HG03469 (cell line): ENCODE measurements at regions not wholly inside any gene's neighbourhood (a gene's known extent, or its start where the extent isn't known, plus 50 kb on each side); places are given as distances from the start of the nearest gene placed in this dataset.
A peak's percentile ranks its signal among the peaks of the same experiment; 100 is the strongest.

Experiments
- ATAC-seq: cut with Tn5 transposase; IDR thresholded peaks from one replicate; pipeline ENCODE4 v1.9.1; 2021; ENCODE audit warnings: mild to moderate bottlenecking, moderate library complexity, moderate number of reproducible peaks; ENCODE audit not compliant: unreplicated experiment

DNA sequence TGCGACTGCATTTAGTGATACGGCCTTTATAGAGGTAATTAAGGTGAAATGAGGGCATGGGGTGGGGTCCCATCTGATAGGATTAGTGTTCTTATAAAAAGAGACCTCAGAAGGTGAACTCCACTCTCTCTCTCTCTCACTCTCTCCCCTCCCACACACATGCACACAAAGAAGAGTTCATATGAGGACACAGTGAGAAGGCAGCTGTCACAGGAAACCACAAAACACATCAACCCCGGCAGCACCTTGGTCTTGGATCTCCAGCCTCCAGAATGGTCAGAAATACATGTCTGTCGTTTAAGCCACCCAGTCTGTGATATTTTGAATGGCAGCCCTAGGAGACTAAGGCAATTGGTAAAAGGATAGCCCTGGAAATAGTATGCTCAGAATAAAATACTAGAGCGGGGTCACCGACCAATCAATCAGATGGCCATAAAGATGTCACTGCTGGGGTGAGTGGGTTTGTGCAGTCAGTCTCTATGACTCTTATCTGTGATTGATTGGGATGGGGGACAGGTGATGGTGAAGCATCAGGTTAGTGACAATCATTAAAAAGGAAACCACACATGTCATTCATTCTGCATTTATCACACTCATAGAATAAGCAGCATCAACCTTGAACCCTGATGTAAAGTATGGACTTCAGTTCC lies 118.9 kb upstream of the POU3F3 start:
- peak; percentile 71 for ATAC-seq

DNA sequence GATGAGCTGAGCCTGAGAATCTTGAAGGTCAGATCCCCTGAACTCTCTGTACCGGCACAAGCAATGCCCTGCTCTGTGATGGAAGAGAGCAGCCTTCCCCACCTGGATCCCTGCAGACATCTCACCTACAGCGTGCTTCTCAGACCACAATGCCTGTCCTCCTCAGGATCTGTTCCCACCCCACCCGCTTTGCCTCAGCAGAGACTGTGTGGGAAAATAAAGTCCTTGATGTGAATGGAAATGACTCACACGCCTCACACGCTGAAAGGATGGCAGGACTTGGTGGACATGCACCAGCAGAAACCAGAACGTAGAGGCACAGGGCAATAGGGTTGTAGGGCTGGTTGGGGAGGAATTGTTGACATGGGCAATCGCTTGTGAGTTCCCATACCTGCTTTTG lies 117.9 kb upstream of the POU3F3 start:
- no peak for ATAC-seq

DNA sequence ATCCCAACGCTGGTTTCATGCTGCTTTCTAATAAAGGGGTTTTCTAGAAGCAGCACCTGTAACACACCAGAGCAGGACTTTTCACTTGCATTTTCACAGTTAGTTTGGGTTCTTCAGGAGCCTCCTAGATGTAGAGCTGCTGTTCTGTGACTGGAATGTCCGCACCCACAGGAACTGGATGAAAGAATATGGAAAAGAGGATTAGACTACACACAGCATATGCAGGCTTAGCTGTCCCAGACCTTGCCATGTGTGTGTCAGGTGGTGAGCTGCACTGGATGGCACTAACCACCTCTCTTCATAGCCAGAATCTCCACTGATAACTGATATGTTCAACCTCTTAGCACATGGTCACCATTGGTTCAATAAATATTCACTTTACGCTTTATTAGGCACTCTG lies 112.1 kb upstream of the POU3F3 start:
- no peak for ATAC-seq

DNA sequence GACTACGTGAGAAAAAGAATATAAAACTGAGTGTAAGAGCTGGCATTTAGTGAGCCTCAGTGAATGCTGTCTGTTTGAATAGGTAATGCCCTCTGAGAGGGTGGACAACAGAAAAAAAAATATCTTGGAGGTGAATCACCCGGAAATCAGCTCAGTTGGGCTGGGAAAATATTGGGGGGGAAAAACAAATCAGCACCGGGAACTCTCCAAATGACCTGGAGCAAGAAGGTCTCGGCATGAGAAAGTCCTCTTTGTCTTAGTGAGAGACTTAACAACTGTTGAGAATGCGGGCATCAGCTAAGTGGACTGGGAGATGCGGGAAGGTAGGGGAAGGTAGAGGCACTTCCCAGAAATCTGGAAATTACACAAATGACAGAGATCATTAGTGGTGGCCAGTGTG lies 109.4 kb upstream of the POU3F3 start:
- no peak for ATAC-seq

DNA sequence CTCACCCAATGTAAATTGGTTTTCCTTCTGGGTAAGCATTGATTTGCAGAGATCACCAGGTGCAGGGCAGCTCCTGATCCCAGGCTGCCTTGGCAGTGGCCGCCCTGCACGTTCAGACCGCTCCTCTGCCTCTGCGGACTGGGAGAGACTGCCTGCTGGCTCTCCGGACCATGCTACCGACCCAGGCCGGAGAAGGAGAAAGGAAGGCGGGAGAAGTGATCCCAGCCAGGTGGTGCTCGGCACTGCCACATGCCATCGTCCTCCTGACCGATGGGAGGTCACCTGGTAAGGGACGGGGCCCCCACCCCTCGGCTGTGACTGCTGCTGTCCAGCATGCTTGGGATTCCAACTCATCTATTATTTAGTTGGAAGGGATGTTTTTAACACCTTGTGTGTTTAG lies 108.1 kb upstream of the POU3F3 start:
- no peak for ATAC-seq

DNA sequence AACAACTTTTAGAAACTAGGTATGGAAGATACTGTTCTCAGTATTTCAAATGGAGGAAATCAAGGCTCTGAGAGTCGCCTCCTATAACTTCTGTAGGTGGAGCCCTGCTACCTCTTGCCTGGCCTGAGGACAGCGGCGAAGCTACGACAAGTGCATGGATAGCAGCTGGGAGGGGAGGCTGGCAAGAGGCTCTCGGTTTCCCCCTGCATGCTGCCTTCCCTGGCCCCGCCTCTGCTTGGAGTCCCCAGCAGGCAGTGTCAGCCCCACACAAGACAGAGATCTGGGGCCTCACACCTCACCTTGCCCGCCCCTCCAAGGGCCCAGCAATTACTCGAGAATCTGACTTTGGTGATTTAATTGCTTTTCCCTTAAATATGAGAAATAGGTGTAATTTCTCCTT lies 107.6 kb upstream of the POU3F3 start:
- ATAC-seq: no peak

DNA sequence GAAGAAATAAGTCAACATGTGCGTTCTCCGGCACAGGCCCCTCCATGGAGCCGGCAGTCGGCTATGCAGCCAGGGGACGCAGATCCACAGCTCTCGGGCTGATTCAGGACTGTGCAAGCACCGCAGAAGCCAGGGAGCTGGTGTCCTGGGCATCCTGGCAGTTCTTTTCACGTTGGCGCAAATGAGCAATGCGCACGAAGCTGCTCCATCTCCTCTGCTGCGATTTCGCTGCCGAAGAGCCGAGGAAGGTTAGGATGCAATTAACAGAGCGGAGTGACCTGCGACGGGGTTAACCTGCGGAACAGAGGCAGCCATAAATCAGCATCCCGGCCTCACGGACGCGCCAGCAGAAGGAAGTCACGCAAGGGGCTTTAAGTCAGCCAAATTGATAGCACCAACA lies 107.1 kb upstream of the POU3F3 start:
- no peak for ATAC-seq

DNA sequence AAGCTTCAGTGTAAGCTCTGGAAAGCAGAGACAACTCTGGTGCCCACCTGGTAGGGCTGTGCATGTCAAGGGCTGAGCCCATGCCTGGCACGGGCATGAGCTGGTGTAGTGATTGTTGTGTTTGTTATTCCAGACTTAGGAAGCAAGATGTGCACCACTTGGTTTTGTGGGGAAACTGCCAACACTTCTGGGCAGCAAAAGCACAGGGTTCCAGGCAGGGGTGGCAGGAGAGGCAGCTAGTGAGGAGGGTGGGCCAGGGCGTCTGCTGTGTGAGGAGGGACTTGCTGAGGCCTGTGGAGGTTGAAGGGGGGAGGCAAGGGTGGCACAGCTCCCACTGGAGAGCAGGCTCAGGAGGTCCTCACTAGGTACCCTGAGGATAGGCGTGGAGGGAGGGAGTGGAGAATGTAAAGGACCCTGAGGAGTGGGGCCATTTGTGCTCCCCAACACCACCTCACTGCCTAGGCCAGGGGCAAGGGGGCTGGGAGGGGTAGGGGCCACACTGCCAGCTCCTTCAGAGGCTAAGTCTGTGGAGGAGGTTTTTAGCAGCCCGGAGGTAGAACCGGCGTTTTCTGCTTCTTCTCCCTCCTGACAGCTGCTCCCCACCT lies 104.0 kb upstream of the POU3F3 start:
- ATAC-seq: no peak

DNA sequence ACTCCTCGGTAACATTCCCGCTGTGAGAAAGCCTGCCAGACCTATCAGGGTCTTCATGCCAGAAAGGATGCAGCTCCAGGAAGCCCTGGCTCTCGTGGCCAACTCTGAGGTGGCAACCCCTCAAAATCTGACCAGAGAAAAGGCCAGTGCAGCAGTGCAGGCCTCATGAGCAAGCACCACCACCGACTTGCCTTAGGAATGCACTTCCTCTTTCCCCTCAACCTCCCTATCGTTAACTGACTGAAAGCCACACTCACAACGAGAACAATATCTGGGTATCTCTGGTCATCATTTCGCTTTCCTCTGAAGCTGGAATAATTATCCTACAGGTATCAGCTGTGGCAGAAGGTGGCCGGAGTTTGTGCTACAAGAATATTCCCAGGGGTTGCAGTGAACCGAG lies 101.4 kb upstream of the POU3F3 start:
- no peak for ATAC-seq

DNA sequence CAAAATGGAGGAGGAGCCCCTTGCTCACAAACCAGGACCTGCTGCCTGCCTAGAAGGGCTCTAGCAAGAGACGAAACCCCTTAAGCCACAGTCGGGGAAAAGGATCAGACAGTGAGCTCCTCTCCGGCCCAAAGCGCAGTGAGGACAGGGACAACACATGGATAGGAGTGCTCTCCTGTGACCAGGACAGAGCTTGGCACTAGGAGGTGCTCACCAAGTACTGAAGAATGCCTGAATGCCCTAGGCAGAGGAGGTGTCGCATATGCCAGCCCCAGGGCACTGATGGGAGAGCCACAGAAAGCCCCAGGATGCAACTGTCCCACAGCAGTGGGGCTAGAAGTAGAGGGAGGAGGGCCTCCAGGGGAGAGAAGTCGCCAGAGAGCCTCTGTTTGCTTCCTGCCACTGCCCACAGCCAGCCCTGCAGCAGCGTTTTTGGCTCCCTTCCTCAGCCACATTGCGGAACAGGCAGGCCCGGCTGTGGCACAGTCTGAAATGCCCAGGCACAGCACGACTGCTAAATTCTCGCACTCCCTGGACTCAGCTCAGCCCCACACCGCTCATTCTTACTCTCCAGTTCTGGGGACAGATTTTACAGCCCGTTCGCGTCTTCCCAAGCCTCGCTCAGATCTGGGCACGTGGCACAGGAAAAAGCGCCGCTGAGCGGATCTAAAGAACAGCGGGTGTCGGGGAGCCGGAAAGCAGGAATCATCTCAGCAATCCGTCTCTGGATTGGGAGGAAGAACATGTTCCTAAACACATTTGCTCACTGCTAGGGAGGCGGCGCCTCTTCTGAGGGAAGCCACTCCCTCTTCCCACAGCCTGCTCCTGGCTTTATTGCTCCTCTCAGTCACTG lies 98.7 kb upstream of the POU3F3 start:
- ATAC-seq: no peak

DNA sequence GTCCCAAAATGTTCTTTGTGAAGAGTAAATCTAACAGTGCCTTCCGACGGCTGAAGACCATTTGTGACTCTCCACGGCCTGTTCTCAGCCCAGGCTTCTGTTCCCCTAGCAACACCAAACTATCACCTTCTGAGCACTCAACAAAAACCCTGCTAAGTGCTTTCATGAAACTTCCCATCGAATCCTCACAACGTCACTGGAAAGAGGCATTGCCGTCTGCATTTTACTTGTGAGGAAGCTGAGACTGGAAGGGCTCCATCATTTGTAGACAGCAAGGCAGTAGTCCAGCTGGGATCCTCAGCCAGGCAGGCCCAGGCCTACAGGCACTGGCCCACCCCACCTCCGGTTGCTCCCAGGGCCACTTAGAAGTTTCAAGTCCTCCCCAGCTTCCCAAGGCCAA lies 97.8 kb upstream of the POU3F3 start:
- ATAC-seq: no peak

DNA sequence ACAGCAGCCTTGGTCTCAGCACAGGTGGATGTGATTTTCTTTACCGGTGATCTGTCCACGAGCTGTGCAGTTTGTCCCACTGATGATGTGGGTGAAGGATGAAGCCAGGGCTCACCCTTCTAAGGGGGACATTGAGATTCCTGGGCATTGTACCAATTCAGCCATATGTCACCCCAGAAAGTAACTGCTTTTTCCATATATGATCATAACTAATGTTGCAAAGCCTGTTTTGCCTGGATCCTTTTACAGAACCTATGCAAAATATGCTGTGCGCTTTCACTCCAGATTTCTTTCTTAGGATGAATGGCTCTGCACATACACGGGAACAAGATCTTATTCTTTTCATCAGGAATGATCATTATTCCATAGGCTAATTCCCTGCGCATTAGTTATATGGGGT lies 96.9 kb upstream of the POU3F3 start:
- ATAC-seq: no peak

DNA sequence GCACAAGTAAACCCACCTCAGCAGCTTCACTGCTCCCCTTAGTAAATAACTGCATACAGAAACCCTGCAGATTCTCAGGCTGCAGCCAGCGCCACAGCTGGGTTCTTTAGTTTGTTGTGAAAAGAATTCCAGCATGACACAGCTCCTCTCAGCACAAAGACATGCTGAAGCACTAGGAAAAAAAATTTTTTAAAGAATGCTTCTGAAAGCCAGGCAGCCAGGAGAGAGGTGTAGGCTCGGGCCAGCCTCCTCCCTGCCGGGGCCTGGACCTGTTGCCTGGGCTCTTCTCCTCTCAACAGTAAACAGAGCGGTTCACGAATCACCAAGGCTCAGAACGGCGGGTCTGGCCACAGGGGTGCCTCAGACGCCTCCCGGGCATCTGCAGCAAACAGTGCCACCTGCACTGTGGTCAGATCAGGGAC lies 95.7 kb upstream of the POU3F3 start:
- ATAC-seq: no peak

DNA sequence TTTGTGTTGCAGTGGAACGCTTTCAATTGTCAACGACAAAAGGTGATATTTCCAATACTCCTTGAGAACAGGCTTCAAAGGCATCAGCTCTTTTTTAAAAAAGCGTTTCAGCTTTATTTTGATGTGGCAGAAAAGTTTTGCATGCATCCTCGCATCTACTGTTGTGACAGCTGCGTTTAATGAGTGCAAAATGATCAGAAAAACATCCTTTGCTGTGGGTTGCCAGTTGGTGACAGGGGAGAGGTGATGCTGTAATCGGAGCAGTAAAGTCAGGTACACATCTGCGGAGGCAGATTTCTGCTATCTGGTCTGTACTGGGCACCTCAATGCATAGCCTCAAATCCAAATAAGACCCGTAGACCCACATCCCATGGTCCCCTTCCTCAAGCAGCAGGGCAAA lies 91.9 kb upstream of the POU3F3 start:
- ATAC-seq: no peak

DNA sequence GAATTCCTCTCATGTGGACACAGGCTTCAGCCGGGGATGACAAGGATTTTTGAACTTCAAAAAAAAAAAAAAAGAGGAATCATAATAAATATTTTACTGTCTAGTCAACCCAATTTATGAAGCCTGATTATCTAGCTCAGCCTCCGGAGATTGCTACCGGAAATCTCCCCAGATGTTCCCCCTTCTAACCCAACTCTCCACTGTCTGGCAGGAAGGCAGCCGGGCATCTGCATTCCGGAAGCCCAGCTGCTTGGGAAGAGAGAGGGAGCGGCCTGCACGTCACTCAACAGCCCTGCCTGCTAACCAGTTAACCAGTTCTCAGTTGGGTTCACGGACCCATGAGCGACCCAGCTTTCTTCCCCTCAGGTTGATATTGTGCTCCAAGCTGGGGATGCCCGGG lies 87.2 kb upstream of the POU3F3 start:
- no peak for ATAC-seq

DNA sequence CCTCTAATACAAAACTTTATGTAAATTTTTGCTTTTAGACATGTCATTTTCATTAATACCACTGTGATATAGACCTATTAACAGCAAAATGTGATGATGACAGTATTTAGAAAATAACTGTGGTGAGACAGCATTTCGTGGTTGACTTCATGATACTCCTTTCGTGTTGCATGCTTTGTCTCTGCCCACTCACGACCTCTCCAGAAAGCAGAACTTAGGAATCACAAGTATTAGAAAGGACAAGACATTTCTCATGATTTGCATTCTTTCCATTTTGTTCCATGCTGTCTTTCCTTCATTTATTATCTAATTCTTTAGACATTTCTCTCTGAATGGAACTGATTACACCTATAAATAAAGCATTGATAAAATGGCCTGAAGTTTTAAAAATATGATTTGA lies 85.2 kb upstream of the POU3F3 start:
- ATAC-seq: no peak

DNA sequence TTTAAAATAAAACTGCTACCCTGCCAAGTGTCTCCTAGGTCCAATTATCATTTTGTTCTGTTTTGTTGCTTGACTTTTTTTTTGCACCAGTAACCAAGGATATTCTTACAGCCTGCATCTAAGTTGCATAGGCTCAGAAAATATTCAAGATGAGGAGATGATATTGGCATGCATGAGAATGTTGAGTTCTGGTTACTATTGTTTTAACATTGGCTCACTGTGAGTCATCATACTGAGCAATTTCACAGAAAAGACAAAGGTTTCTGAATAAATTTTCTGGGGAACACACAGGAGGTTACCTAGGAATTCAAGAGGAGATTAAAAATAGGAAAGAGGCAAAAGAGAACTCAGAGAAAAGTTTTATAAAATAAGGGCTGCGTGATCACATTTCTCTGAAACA lies 84.8 kb upstream of the POU3F3 start:
- ATAC-seq: no peak

DNA sequence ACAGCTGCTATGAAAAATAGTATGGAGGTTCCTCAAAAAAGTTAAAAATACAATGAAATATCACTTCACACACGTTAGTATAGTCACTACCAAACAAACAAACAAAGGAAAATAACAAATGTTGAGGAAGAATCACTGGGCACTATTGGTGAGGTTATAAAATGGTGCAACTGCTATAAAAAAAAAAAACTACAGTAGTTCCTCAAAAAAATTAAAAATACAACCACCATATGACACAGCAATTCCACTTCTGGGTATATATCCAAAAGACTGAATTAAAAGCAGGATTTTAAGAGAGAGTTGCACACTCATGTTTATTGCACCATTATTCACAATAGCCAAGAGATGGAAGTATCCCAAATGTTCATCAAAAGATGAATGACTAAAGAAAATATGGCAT lies 80.9 kb upstream of the POU3F3 start:
- ATAC-seq: no peak

DNA sequence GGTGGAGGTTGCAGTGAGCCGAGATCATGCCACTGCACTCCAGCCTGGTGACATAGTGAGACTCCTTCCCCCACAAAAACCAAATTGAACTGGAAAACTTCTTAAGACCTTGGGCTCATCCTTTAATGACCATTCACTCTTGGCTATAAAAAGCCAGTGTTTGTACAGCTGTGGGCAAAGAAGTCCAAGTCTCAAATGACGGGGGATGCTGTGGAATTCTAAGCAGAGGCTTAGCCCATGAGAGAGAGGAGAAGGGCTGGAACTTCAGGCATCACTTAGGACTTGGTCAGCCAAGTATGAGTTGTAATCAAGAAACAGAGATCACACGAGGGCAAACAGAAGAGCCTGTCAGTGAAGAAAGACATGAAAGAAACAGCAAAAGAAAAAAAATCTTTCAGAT lies 79.3 kb upstream of the POU3F3 start:
- ATAC-seq: no peak

DNA sequence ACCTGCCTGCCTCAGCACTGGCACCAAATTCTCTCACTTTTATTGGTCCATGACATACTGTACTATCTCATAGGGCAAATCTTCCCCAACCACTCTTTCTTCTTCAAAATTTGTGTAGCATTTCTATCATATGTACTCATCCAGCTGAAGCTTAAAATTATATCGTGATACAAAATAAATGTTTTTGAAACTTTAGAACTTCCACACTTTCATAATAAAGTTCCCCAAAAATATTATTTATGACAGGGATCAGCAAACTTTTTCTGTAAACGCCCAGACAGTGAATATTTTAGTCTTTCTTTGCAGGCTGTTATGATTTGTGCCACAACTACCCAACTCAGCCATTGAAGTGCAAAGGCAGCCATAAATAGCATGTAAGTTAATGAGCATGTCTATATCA lies 76.2 kb upstream of the POU3F3 start:
- ATAC-seq: no peak

DNA sequence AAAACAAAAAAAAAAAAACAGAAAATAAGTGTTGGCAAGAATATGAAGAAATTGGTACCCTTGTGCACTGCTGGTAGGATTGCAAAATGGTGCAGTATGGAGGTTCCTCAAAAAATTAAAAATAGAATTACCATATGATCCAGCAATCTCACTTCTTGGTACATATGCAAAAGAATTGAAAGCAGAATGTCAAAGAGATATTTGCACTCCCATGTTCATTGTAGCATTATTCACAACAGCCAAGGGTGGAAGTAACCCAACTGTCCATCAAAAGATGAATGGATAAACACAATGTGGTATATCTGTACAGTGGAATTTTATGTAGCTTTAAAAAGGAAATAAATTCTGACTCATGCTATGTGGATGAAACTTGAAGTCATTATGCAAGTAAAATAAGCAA lies 72.8 kb upstream of the POU3F3 start:
- ATAC-seq: no peak

DNA sequence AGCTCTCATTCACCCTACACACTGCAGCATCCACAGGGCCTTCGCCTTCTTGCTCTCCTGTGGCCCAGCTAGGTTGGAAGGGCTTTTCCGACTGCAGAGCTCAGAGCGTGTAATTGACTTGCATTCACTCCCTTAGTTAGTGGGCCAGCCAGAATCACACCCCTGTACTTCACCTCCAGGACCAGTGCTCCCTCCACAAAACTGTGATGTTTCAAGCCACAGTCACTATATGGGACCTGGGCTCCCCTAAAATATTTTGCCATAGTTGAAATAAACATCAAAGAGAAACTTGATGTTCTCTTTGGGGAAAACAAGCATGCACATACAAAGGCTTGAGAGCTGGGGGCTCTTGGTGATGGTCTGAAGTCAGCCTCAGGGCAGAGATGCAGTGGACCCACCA lies 69.7 kb upstream of the POU3F3 start:
- ATAC-seq: no peak
